ENCODE measurements at regions not wholly inside any gene's neighbourhood (a gene's known extent, or its start where the extent isn't known, plus 50 kb on each side); places are given as distances from the start of the nearest gene placed in this dataset.

GRCh38 chr5:34486160-34486848 lies 169.8 kb upstream of the RAI14 start:
- Histone ChIP-seq H4K20me1 (ENCODE audit: insufficient read depth) (no peaks in the 10 kb centered on the region), H2AFZ (ENCODE audit: low read depth, low read length) (no peak overlapping the region), H3K27me3 (ENCODE audit: insufficient read depth, low read depth, low read length) (no peaks in the 10 kb centered on the region), H3K36me3 (ENCODE audit: insufficient read depth, low read length) (no peaks in the 10 kb centered on the region), H3K4me2 (ENCODE audit: low read length) (no peak overlapping the region), H3K9me3 (ENCODE audit: low read length) (no peaks in the 10 kb centered on the region), H3K9me2 (ENCODE audit: insufficient read depth, low read length) (no peaks in the 10 kb centered on the region), H3K27ac (ENCODE audit: low read length) (no peak overlapping the region), H3K4me3 (ENCODE audit: low read length) (no peak overlapping the region), H3K79me2 (replicated peaks; ENCODE audit: insufficient read depth, low read length) (no peaks in the 10 kb centered on the region), H3K9ac (ENCODE audit: low read length) (no peak overlapping the region), H3F3A (ENCODE audit: insufficient read depth, low read length, poor library complexity, severe bottlenecking) (no peaks in the 10 kb centered on the region)
- TF ChIP-seq, protein P1, sequence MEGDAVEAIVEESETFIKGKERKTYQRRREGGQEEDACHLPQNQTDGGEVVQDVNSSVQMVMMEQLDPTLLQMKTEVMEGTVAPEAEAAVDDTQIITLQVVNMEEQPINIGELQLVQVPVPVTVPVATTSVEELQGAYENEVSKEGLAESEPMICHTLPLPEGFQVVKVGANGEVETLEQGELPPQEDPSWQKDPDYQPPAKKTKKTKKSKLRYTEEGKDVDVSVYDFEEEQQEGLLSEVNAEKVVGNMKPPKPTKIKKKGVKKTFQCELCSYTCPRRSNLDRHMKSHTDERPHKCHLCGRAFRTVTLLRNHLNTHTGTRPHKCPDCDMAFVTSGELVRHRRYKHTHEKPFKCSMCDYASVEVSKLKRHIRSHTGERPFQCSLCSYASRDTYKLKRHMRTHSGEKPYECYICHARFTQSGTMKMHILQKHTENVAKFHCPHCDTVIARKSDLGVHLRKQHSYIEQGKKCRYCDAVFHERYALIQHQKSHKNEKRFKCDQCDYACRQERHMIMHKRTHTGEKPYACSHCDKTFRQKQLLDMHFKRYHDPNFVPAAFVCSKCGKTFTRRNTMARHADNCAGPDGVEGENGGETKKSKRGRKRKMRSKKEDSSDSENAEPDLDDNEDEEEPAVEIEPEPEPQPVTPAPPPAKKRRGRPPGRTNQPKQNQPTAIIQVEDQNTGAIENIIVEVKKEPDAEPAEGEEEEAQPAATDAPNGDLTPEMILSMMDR (IDR thresholded peaks at IDR 0.05; ENCODE audit: poor library complexity, severe bottlenecking) = peak; percentile 85
- no peak for TF ChIP-seq TAF1 (IDR thresholded peaks at IDR 0.05; ENCODE audit: low read depth)
- no peak for TF ChIP-seq POLR2AphosphoS5 (IDR thresholded peaks at IDR 0.05)
- TF ChIP-seq RAD21 (conservative IDR thresholded peaks at IDR 0.05) = peak; percentile 87
- no peak for TF ChIP-seq EP300 (conservative IDR thresholded peaks at IDR 0.05; ENCODE audit: poor library complexity, severe bottlenecking)
- TF ChIP-seq MXI1 (conservative IDR thresholded peaks at IDR 0.05; ENCODE audit: poor library complexity, severe bottlenecking) = no peak
- TF ChIP-seq SMC3 (conservative IDR thresholded peaks at IDR 0.05; ENCODE audit: poor library complexity) = peak; percentile 84
- TF ChIP-seq, protein P2, sequence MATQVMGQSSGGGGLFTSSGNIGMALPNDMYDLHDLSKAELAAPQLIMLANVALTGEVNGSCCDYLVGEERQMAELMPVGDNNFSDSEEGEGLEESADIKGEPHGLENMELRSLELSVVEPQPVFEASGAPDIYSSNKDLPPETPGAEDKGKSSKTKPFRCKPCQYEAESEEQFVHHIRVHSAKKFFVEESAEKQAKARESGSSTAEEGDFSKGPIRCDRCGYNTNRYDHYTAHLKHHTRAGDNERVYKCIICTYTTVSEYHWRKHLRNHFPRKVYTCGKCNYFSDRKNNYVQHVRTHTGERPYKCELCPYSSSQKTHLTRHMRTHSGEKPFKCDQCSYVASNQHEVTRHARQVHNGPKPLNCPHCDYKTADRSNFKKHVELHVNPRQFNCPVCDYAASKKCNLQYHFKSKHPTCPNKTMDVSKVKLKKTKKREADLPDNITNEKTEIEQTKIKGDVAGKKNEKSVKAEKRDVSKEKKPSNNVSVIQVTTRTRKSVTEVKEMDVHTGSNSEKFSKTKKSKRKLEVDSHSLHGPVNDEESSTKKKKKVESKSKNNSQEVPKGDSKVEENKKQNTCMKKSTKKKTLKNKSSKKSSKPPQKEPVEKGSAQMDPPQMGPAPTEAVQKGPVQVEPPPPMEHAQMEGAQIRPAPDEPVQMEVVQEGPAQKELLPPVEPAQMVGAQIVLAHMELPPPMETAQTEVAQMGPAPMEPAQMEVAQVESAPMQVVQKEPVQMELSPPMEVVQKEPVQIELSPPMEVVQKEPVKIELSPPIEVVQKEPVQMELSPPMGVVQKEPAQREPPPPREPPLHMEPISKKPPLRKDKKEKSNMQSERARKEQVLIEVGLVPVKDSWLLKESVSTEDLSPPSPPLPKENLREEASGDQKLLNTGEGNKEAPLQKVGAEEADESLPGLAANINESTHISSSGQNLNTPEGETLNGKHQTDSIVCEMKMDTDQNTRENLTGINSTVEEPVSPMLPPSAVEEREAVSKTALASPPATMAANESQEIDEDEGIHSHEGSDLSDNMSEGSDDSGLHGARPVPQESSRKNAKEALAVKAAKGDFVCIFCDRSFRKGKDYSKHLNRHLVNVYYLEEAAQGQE (IDR thresholded peaks at IDR 0.05; ENCODE audit: borderline replicate concordance) = no peak
- no peak for TF ChIP-seq EZH2 (IDR thresholded peaks at IDR 0.05; ENCODE audit: borderline replicate concordance, insufficient read depth, low read length, poor library complexity, severe bottlenecking)

GRCh38 chr5:34486849-34487158 lies 169.3 kb upstream of the RAI14 start:
- Histone ChIP-seq H4K20me1 (ENCODE audit: insufficient read depth) (no peaks in the 10 kb centered on the region), H3K27me3 (ENCODE audit: insufficient read depth, low read depth, low read length) (no peaks in the 10 kb centered on the region), H3K27ac (ENCODE audit: low read length) (no peak overlapping the region), H3F3A (ENCODE audit: insufficient read depth, low read length, poor library complexity, severe bottlenecking) (no peaks in the 10 kb centered on the region), H3K9me2 (ENCODE audit: insufficient read depth, low read length) (no peaks in the 10 kb centered on the region), H3K4me3 (ENCODE audit: low read length) (no peak overlapping the region), H3K9me3 (ENCODE audit: low read length) (no peaks in the 10 kb centered on the region), H3K9ac (ENCODE audit: low read length) (no peak overlapping the region), H3K4me2 (ENCODE audit: low read length) (no peak overlapping the region), H3K79me2 (replicated peaks; ENCODE audit: insufficient read depth, low read length) (no peaks in the 10 kb centered on the region), H3K36me3 (ENCODE audit: insufficient read depth, low read length) (no peaks in the 10 kb centered on the region), H2AFZ (ENCODE audit: low read depth, low read length) (no peak overlapping the region)
- no peak for TF ChIP-seq POLR2AphosphoS5 (IDR thresholded peaks at IDR 0.05)
- TF ChIP-seq MXI1 (conservative IDR thresholded peaks at IDR 0.05; ENCODE audit: poor library complexity, severe bottlenecking) = no peak
- TF ChIP-seq RAD21 (conservative IDR thresholded peaks at IDR 0.05) = no peak
- TF ChIP-seq TAF1 (IDR thresholded peaks at IDR 0.05; ENCODE audit: low read depth) = no peak
- TF ChIP-seq EZH2 (IDR thresholded peaks at IDR 0.05; ENCODE audit: borderline replicate concordance, insufficient read depth, low read length, poor library complexity, severe bottlenecking) = no peak
- TF ChIP-seq, protein P1 (IDR thresholded peaks at IDR 0.05; ENCODE audit: poor library complexity, severe bottlenecking) = no peak
- TF ChIP-seq, protein P2 (IDR thresholded peaks at IDR 0.05; ENCODE audit: borderline replicate concordance) = no peak
- TF ChIP-seq SMC3 (conservative IDR thresholded peaks at IDR 0.05; ENCODE audit: poor library complexity) = no peak
- no peak for TF ChIP-seq EP300 (conservative IDR thresholded peaks at IDR 0.05; ENCODE audit: poor library complexity, severe bottlenecking)

Measured in neural cell (in vitro differentiated cells).